HG03575 (cell line): ENCODE measurements at regions not wholly inside any gene's neighbourhood (a gene's known extent, or its start where the extent isn't known, plus 50 kb on each side); places are given as distances from the start of the nearest gene placed in this dataset.

Experiments
- ATAC-seq: cut with Tn5 transposase; IDR thresholded peaks from one replicate; pipeline ENCODE4 v1.9.1; 2021; ENCODE audit not compliant: unreplicated experiment, insufficient number of reproducible peaks, low FRiP score; ENCODE audit errors: extremely low read depth

DNA sequence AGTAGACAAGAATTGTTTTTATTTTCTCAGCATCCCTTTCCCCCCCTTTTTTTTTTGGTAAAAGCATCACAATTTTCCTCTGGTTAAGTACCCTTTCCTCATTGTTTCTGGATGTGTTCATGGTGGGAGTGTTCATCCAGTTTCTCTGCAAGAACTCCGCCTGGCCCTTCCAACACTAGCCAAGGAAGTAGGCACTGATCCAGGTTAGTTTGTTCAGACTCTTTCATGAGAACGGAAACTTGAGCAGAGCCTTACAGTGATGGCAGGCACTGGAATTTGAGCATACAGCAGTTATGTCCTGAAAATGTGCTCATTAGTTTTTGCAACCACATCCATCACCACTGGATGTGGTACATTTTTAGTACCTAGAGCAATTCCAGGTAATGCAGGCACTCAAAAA is 336.1 kb upstream of the BOD1L1 start:
- ATAC-seq, result no peak

DNA sequence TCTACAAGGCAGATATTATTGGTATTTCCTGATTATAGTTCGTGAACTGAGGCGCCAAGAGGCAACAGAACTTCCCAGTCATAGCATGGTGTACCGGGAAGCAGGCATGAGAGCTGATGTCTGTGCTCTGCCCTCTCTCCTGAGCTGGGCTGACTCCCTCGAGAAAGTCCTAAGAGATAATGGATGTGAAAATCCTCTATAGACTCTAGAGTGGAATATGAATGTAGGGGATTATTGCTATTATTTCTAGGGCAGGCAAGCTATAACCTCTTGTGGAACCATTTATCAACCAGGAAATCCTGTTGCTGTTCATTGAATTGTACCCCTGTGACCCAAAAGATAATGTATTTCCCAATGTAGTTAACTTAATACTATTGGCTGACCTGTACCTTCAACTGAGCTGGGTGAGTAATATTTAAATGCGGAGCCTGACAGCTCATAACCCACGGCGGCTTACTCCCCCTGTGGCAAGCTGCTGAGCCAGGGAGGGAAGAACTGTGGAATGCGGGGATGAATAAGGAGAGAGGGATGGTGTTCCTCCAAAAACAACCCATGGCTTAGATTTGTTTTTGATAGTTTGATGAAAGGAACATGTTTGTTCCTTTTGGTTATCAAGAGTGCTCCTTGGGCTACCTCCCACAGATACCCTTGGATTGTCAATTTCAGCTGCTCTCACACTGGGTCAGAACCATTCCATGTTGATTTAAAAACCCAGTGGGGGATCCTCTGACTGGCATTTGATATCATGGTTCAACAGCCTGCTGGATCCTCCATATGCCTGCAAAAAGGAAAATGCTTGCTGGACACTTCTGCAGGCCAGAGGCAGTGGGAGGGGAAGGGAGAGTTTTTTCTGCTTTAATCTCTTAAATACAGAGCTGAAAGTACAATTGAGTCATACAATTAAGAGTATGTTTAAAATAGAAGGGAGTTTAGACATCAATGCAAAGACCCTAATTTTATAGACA is 339.0 kb upstream of the BOD1L1 start:
- ATAC-seq, result no peak

DNA sequence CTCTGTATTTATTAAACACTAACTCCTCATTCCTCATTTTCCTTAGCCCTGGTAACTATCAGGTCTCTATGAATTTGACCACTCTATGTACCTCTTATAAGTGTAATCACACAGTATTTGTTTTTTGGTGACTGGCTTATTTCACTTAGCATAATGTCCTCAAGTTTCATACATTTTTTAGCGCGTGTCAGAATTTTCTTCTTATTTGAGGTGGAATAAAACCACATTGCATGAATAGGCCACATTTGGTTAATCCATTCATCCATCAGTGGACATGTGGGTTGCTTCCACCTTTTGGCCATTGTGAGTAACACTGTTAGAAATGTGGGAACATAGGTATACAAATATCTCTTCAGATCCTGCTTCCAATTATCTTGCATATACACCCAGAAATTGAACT is 341.2 kb upstream of the BOD1L1 start:
- no peak for ATAC-seq

DNA sequence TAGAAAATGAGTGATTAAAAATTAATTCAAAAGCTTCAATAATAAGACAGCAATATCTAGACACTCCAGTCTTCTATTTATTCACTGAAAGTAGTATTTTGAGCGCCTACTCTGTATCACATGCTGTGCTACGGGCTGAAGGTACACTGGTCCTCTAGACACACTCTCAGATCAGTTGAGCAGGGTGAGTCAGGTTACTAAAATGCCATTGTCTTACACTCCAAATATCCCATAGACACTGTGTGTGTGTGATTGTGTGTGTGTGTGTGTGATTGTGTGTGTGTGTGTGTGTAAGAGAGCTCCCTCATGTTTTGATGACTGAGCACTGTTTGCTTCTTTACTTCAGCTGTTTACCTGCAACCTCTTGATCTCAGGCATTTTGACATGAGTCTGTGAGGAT is 342.8 kb upstream of the BOD1L1 start:
- no peak for ATAC-seq

DNA sequence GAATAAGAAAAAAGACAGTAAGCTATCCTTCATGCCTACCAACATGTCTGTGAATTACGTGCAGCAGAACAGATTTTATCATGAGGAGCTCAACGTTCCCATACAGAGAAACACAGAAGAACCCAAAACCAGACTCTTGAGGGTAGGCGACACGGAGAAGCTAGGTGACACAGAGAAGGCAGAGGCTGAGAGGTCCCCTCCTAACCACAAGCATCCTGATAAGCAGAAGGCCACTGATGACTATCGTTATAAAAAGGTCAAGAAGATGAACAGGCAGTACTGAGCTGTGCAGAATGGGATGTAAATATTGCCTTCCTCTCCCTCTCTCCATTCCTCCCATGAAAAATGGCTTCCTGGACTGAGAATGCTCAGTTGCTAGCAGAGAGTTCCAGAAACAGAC is 350.2 kb upstream of the BOD1L1 start:
- no peak for ATAC-seq

DNA sequence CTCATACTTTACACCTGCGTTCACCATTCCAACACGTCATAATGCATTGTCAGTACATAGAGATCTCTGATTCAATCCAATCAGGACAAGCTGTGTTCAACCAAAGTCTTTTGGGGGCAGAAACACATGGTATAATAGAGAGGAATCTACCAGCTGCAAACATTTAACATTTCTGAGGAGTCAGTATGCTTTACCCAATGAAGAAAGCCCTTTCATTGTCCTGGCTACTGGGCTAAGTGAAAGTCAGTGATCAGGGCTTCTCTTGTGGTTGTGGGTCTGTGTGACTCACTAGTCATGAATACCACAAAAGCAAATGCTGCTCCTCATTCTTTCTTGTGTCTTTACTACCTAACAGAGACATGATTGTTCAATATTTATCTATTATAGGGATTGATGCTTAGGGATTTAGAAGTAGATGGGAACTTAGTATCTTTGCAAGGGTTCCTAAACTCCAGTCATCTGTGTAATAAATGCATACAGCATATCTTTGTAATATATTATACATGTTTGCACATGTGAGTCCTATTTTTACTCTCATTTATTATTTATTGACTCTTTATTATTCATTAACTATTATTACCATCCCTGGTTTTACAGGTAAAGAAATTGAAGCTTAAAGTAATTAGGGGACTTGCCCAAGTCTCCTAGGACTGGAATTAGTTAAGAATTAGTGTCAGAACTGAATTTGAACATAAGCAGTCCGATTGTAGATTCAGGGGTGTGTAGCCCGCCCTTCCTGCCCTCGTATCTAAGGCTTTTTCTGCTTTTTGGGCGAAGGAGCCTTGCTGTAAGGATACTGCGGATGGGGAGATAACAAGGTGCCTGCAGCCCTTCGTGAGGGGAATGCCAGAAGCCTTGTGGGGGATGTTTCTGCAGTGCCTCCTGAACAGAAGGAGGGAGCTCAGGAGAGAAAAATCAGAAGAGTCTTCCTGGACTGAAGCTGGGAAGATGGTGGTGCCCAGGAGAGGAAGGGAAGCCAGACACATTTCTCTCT is 353.1 kb upstream of the BOD1L1 start:
- ATAC-seq, result no peak

DNA sequence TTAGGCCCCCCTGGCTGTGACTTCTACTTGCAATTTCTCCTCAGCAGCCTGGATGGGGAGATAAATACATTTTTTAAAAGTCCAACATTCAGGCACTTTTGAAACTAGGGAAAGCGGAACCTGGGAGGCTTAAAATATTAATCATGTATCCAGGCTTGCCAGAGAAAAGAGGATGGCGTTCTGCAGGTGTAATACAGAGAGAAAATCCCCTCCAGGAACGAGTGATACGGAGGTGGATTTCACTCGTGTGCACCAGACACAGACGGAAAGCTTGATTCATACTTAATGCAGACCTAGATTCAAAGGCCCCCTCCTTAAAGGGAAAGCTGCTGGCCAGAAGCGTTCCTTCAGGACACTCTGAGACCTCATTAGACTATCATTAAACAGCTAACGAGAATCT is 354.0 kb upstream of the BOD1L1 start:
- no peak for ATAC-seq

DNA sequence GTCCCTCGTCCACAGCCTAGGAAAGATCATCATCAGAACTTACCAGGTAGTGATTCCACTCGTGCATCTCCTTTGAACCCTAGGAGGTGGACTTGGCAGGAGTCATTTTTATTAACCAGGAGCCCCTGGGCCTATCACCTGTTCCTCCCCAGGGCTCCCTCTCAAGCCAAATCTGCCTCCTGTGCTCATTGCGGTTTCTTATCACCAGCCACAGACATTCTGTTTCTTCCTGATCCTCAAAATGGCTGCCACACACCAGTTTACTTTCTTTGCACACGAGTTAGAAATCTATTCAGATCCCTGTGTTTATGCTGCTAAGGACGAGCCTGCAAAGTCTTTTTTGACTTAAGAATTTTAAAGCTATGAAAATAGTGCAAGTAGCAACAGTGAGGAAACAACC is 354.5 kb upstream of the BOD1L1 start:
- no peak for ATAC-seq

DNA sequence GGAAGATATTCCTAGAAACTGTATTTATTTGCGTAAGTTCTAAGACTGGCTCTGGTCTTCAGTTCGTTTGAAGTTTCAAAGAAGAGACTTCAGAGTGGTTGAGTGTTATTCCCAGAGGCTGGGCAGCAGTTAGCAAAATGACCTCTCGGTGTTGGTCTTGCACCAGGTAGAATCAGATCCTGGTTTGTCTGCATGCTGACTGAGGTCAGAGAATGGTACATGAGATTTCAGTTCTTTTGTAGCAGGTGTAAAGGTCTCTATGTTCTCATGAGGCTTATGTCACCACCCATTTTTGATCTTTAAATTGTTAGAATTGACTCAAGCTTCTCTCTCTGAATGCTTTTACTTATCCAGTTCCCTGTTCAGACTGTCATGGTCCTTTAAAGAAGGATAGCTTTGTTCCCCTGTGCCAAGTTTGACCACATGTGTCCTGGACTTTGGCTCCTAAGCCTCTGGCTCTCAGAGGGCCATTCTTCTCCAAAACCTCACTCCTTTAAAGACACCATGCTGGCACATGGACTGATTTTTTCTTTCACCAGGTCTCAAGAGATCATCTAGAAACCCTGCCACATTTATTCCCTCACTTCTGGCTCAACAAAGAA is 355.8 kb upstream of the BOD1L1 start:
- ATAC-seq, result no peak

DNA sequence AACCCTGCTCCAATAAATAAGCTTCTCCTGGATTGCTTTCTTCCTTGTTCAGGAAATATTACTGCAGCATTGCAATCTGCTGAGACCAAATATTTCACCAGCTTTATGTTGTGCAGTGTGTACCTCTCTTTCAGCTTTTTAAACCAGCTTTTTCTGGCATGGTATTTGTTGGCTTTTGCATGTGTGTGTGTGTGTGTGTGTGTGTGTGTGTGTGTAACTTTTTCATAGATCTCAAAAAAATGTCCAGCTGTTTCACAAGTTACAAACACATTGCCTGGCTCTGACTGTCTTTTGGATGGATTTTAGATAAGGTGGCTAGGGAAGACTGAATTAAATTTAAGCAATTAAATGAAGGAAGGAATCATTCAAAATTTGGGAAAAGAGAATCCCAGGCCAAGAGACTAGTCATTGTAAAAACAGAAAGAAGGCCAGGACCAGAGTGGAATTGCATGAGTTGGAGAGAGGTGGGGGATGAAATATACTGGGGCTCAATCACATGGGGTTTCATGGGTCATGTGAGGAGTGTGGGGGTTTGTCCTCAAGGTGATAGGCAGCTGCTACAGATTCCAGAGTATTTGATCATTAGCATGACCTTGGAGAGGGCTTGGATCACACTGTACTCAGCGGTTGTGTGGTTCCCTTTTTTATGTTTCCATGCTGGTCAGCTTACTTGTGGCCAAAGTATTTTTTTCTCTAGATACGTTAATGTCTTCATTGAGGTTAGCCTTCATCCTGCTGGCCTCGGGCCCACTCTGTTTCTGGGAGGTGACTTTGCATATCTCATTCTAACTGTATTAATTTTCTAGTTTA is 357.7 kb upstream of the BOD1L1 start:
- no peak for ATAC-seq

DNA sequence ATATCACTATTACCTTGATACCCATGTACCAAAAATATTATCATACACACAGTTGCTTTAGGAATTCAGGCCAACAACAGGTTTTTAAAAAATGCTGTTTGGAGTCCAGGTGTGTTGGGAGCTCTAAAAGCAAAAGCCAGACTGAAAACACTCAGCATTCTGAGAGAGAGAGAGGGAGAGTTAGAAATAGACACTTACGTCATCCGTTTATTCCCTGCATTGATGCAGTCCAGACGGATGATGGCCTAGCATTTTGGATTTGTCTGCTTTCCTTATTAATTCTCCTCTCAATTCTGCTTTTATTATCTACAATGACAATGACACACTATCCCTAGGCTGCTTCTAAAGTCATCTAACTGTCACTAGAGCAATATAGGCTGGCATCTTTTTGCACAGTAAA is 358.3 kb upstream of the BOD1L1 start:
- no peak for ATAC-seq

DNA sequence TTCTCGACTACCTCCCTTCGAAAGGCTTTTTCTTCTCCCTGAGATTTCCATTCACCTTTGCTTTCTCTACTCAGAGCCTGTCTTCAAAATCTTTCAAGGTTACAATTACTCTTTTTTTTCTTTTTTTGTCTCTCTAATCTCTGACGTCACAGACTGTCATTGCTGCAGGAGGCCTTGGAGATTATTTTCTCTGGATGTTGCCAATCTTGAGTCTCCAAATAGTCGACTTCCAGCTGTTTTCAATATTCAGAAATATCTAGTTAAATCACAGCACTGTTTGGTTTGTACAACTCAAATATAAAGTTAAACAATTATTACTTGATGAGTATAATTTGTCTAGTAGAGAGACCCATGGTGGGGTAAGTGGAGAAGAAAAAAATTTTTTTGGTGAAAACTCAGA is 359.0 kb upstream of the BOD1L1 start:
- ATAC-seq, result no peak

DNA sequence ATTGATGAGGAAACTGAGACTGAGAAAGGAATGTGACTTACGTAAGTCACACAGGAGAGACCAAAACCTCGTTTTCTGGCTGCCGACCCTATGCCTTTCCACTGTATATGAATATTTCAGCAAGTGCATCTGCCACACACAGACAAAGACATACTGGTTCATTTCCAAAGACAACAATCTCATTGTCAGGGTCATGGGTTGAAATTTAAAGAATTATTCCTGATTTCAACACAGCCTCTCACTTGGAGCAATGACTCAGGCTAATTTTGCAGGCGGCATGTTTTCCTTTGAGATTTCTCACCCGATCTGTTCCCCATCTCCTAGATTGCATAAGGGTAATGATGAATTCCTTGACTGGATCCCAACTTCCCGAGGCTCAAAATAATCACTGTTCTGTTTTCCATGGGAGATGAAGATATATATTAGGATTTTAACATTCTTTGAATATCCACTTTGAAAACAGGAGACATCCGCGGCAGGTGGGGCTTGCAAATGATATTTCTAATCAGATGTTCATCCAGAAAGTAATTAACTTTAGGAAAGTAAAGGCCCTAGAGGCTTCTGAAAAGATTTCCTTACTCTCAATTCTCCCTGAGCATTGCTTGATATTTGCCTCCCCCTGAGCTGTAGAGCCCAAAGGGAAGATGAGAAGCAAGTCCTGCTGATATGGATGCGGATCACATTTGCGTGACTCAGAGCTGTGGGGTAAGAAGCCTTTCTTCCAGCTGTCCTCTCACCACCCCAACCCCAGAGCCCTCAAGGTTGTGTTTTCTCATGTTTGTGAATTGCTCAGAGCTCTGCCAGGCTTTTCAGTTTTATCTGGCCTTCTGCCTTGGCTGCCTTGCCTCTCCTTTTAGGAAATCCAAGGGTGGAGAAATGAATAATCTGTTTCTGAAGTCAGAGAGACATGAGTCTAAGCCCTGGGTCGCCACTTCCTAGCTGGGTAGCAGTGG is 361.1 kb upstream of the BOD1L1 start:
- ATAC-seq, result no peak

DNA sequence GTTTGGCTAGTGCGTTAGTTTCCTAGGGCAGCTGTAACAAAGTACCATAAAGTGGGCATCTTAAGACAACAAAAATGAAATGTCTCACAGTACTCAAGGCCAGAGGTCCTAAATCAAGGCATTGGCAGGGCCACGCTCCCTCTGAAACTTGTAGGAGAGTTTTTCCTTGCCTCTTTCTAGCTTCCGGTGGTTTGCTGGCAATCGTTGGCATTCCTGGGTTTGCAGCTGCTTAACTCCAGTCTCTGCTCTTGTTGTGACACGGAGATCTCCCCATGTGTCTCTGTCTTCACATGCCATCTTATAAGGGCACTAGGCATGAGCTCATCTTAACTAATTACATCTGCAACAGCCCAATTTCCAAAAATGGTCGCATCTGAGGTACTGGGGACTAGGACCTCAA is 362.0 kb upstream of the BOD1L1 start:
- ATAC-seq, result no peak

DNA sequence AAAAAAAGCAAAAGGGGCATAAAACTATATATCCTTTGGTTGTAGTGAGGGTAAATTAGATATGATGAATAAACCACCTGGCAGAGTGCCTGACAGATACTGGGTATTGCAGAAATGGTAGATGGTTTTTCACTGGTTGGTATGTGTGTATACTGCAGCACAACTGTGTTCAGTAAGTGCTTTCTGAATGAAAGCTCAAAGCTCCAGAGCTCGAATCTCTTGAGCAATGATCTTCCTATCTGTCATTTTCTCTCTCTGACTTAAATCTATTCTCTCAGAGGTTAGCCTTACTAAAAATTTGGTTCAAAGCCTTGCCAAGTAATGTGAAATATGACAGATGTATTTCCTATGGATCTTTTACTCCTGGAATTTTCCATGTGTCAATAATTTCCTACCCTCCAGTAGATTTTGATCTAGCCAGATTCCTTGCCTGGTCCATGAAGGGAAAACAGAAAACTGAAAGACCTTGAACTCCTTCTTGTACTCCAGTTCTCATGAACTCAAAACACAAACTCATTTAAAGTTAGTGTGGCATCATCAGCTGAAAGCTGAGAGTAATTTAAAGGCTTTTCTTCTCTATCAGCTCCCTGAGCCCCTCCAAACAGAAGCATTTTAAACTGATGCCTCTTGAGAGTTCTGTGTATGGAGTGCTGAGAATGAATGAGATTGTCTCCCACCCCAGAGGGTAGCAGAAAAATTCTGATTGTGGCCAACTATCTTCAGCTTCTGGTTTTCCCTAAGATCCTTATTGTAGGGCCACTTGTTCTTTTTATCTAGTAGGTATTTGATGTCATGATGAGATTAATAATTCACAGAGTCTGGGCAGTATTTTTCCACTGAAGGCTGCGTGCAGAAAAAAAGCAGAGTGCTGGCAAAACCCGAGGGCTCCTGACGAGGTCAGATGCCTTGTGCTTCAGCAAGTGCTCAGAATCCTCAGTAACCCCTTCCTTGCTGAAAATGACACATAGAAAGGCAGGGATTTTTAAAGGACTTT is 363.4 kb upstream of the BOD1L1 start:
- ATAC-seq, result no peak

DNA sequence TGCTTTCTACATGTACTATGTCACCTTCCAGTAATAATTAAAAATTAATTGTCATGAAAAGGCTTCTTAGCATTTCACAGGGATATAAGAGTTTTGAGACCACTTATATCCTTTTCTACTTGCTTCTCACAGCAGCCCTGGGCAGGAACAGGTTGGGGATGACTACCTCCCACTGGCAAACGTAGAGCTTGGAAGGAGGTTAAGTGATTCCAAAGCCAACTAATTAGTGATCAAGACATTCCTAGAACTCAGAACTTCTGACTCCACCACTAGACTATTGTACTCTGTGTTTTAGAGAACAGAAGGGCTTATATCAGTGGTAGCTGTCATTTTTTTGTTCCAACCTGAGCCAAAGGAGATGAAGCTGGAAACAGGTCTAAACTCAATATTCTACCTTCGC is 364.5 kb upstream of the BOD1L1 start:
- no peak for ATAC-seq
